GM21390 (cell line): ENCODE measurements at regions not wholly inside any gene's neighbourhood (a gene's known extent, or its start where the extent isn't known, plus 50 kb on each side); places are given as distances from the start of the nearest gene placed in this dataset.

ENCODE experiments used
- ATAC-seq: cut with Tn5 transposase; IDR thresholded peaks from one replicate; pipeline ENCODE4 v1.9.1; 2021; ENCODE audit not compliant: unreplicated experiment

- no peak for ATAC-seq
Observed at GRCh38 chr6:141028791-141029280, 1103.9 kb upstream of the GJE1 start.

GRCh38 chr6:141026504-141026903, 1106.2 kb upstream of the GJE1 start:
- no peak for ATAC-seq

DNA sequence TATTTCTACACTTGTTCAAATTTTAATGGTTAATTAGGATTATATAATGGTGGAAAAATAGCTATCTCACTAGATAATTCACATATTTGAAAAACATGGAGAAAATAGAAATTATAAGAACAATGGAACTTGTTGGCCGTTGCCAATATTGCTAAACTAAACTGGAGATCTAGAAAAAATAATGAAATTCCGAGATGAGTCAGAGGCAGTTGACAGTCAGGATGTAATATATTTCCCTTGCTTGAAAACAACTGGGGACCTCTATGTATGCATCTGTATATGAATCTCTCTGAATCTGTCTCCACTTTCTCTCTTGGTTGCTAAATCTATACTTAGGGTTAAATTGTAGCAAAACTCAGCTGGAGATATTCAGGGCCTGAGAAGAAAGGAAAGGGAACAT, 1108.2 kb upstream of the GJE1 start:
- ATAC-seq, result no peak

GRCh38 chr6:141017941-141018340, 1114.8 kb upstream of the GJE1 start:
- no peak for ATAC-seq

GRCh38 chr6:141000917-141001316, 1131.8 kb upstream of the GJE1 start:
- ATAC-seq, result no peak

DNA sequence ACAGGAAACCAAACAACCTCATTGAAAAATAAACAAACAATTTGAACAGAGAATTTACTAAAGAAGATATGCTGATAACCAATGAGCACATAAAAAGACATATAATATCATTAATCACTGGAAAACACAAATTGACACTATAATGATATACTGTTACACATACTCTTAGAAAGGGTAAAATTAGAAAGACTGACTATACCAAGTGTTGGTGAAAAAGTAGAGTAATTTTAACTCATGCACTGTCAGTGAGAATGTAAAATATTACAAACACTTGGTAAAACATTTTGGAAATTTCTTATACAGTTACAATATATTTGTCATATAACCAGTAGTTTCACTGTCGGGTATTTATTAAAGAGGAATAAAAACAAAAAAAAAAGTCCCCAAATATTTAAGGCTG, 1139.2 kb upstream of the GJE1 start:
- no peak for ATAC-seq

GRCh38 chr6:140992678-140993077, 1140.0 kb upstream of the GJE1 start:
- ATAC-seq, result no peak

- no peak for ATAC-seq
Observed at GRCh38 chr6:140988780-140989179, 1143.9 kb upstream of the GJE1 start.

DNA sequence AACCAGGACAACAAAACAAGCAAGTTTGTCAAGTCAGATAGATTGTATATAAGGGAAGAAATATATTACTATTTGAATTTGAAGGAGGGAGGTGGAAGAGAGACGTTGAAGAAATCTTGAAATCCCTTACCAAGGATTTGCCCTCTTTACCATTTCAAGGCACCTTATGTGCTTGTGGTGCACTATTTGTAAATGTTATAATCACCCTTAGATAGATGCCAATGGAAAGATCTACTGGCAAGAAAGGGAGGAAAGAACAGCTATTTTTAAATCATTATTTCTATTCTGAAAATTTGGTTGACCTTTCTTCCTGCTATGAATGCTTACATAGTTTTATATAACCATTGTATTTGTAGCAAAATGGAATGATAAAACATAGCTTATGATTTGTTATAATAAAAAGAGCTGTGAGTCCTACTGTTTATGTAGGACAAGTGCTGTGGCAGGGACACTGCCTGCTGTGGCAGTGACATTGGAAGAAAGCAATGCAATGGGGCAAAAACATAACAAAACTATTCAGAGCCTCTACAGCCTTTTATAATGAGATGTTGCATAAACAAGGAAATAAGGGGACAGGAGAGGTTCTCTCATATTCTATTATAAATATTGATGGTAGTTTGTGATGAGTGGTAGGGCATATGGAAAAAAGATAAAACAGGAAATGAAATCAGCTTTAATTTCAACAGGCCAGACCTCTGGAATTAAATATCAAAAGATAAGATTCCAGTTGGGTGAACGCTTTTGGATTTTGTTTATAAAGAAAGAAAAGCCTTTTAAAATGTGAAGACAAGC, 1145.2 kb upstream of the GJE1 start:
- ATAC-seq, result no peak

DNA sequence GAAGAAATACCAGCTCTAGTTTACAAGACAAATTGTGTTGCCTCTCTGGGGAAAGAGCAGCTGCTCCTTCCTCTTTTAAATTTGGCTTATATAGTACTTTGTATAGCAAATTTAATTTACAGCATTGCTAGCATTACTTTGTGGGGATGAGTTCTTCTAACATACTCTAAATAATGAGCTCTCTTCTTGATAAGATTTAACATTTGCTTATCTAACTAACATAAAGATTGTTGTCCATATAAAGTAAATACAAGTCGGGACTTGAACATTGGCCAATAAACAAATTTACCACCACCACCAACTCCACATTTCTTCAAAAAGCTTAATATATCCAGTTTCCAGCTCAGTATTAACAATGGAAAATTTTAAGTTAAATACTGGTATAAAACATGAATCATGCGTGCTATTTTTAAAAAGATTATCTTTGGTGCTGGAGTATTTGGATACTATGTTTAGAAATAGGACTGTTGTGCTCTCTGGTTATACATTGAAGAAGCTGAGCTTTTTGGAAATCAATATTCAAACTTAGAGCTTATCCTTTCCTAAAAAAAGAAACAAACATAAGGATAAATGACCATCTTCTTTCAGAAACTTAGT, 1146.9 kb upstream of the GJE1 start:
- ATAC-seq, result no peak

DNA sequence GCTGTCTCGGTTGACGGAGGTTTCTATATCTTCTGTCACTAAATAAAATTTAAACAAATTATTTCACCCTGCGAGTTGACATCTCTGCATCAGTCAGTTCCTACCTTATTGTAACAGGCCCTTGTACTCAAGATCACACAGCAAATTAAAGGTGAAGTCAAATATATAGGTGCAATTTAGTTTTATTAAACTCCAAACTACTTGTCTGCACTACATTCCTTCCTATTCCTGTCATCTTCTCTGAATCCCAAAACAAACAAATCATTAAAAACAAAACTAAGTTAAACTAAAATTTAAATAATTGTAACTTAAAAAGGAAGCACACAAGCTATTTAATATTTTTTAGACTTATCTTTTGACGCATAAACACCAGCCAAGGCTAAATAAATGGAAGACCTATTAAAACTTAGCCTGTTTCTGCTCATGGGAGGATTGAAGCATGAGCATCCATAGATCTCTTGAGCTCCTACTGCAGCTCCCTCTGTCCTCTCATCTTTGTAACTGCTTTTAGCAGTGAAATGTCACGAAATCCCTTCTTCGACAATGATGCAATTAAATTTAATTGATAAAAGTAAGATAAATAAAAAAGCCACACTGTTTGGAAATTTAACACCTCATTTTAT, 1152.3 kb upstream of the GJE1 start:
- no peak for ATAC-seq

GRCh38 chr6:140979642-140980091, 1153.1 kb upstream of the GJE1 start:
- ATAC-seq, result no peak

GRCh38 chr6:140977403-140977802, 1155.3 kb upstream of the GJE1 start:
- no peak for ATAC-seq

GRCh38 chr6:140976806-140977205, 1155.9 kb upstream of the GJE1 start:
- no peak for ATAC-seq

DNA sequence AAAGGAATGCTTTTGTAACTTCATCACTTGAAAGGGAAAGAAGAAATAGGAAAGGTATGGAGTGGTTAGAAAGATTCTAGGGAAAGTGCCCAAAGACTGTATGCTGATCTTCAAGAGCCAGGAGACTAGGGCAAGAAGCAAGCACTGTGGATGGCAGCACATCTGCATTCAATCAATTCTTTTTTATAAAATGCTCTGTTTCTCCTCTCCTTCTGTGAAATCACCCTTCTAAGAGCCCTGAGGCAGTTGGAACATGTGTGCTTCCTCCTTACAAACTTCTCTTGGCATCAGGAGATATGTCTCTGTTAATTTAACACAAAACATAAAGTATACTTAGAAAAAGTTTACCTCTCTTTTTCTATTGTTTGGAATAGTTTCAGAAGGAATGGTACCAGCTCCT, 1162.2 kb upstream of the GJE1 start:
- ATAC-seq, result no peak

DNA sequence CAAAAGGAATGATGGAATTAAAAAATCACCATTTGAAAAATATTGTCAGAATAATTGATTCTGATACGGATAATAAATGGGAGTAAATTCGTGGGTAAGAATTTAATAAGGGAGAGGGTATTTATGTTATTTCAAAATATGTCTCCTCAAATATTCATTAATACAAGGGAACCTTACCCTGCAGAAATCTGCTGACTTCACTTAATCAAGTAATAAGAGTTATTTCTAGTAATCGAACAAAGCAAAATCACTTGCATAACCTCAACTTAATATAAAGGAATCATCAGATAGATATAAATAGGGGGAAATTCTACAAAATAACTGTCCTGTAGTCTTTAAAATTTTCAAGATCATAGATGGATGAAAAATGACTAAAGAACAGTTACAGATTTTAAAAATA, 1164.7 kb upstream of the GJE1 start:
- no peak for ATAC-seq

- ATAC-seq, result no peak
Observed at GRCh38 chr6:140966676-140967075, 1166.0 kb upstream of the GJE1 start.

DNA sequence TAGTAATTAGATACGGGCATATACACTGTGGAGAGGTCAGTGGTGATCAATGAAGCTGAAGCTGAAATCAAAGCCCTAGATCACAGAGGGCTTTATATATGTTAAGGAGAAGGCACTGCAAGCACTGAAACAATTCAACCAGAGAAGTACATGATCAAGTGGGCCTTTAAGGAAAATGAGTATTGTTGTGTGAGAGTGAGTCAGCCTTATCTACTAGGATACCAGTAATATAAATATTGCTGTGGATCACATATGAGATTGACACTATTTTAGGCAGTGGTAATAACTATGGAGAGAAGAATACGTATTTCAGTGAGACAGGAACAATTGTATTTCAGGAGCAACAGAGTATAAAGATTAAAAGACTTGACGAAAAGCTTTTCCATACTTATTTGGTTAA, 1172.2 kb upstream of the GJE1 start:
- no peak for ATAC-seq

- no peak for ATAC-seq
Observed at GRCh38 chr6:140957386-140957785, 1175.3 kb upstream of the GJE1 start.

DNA sequence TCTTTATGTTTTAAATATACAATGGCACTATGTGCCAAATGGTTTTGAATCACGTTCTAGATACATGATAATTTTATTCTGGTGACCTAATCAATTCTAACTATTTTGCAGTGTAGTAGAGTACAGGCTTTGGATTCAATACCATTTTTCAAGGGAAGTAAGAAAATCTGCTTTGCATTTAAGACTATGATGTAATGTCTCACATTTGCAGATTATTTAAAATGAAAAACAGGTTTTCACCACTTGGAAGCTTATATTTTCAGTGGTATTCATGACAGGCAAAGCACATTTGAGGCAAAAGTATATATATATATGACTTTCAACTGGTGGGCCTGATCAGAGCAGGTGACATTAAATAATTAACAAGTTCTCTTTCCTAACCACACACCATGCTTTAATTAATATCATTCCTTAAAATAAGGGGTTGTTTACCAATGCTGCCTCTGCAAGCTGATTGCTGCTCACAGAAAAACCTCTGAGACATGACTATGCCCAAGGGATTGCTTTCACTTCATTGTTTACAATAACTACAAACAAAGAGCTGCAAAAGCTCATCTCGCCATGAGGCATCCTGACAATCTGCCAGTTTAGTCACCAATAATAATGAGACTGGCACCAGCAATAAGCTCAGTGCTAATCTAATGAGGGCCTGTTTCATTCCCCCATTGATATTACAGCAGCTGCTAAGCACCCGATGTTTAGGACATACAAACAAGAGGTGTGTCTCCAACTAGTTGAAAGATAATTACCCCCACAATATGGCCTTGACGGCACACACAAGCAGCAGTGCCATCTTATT, 1176.0 kb upstream of the GJE1 start:
- ATAC-seq, result no peak

DNA sequence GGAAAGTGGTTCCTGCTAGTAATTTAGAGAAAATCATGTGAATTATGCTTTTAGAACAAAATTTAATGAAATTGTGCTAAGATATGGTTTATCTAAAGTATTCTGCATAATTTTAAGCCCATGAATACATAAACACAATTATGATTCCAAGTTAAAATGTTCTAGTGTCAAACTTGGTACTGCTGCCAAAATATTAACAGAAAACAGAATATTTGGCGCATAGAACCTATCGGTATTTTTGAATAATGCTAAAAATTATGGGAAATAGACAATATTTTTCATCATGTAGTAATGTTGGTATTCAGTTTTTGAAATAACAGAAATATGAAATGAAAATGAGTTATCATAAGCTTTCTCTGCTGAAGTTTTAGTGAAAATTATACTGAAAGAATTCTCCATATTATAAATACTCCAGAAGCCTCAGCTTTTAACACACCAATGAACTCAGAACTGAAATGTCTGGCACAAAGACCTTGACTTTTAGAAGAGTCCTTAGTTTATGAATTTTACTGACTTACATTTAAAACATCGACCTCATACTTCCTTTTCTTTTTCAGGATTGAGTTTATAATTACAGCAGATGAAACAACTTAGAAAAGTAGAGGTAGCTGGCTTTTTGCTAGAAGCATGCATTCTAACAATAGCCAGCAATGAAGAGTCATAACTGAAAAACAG, 1192.3 kb upstream of the GJE1 start:
- ATAC-seq, result no peak
